ENCODE measurements at regions not wholly inside any gene's neighbourhood (a gene's known extent, or its start where the extent isn't known, plus 50 kb on each side); places are given as distances from the start of the nearest gene placed in this dataset.

DNA sequence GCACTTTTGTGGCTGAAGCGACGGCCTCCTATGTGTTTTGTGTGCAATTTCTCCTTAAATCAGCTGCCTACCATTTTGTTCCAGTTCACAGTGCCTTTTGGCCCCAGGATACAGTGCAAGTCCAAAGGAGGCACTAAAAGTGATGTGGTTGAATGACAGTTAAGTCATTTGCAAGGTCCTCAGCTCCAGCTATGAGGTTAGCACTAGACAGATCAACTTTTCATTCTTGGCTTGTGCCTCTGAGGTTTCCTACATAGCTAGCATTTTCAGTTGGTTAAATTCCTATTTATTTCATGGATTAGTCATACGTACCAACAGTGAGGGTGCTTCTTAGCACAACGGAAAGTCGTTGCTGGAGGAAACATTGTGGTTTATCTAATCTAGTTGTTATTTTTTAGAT lies 59.3 kb upstream of the NTPCR start (continued):
- no peak for TF ChIP-seq DNMT1 (CRISPR knock-in tag; IDR thresholded peaks at IDR 0.05)
- TF ChIP-seq, protein P1, sequence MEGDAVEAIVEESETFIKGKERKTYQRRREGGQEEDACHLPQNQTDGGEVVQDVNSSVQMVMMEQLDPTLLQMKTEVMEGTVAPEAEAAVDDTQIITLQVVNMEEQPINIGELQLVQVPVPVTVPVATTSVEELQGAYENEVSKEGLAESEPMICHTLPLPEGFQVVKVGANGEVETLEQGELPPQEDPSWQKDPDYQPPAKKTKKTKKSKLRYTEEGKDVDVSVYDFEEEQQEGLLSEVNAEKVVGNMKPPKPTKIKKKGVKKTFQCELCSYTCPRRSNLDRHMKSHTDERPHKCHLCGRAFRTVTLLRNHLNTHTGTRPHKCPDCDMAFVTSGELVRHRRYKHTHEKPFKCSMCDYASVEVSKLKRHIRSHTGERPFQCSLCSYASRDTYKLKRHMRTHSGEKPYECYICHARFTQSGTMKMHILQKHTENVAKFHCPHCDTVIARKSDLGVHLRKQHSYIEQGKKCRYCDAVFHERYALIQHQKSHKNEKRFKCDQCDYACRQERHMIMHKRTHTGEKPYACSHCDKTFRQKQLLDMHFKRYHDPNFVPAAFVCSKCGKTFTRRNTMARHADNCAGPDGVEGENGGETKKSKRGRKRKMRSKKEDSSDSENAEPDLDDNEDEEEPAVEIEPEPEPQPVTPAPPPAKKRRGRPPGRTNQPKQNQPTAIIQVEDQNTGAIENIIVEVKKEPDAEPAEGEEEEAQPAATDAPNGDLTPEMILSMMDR (CRISPR knock-in tag; IDR thresholded peaks at IDR 0.05), result no peak
- no peak for TF ChIP-seq ZSCAN31 (CRISPR knock-in tag; IDR thresholded peaks at IDR 0.05; ENCODE audit: low read depth)
- TF ChIP-seq ARID3A (IDR thresholded peaks at IDR 0.05; ENCODE audit: low read depth, low read length), result no peak
- TF ChIP-seq ZSCAN20 (CRISPR knock-in tag; IDR thresholded peaks at IDR 0.05; ENCODE audit: borderline replicate concordance), result no peak
- TF ChIP-seq, protein P2, sequence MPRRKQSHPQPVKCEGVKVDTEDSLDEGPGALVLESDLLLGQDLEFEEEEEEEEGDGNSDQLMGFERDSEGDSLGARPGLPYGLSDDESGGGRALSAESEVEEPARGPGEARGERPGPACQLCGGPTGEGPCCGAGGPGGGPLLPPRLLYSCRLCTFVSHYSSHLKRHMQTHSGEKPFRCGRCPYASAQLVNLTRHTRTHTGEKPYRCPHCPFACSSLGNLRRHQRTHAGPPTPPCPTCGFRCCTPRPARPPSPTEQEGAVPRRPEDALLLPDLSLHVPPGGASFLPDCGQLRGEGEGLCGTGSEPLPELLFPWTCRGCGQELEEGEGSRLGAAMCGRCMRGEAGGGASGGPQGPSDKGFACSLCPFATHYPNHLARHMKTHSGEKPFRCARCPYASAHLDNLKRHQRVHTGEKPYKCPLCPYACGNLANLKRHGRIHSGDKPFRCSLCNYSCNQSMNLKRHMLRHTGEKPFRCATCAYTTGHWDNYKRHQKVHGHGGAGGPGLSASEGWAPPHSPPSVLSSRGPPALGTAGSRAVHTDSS (CRISPR knock-in tag; conservative IDR thresholded peaks at IDR 0.05), result no peak

- Histone ChIP-seq H3K36me3 (replicated peaks in 1 of 2; ENCODE audit: control insufficient read depth in 1 of 2, insufficient read depth in 2 of 2, low read length in 2 of 2) (no peaks in the 10 kb centered on the region), H3K27me3 (ENCODE audit: control insufficient read depth in 1 of 2, insufficient read depth in 2 of 2, low read length in 2 of 2) (no peaks in the 10 kb centered on the region), H3K27ac (ENCODE audit: extremely low read length, insufficient read depth, low read length) (no peak overlapping the region), H3K4me3 (replicated peaks in 1 of 3; ENCODE audit: insufficient read depth in 1 of 3, low read depth in 2 of 3, low read length in 3 of 3) (no peak overlapping the region), H3K4me2 (ENCODE audit: low read depth, low read length) (no peak overlapping the region), H2AFZ (ENCODE audit: low read length) (no peak overlapping the region), H3K79me2 (ENCODE audit: insufficient read depth, low read length) (no peaks in the 10 kb centered on the region), H4K20me1 (ENCODE audit: insufficient read depth, low read length) (no peaks in the 10 kb centered on the region), H3K4me1 (ENCODE audit: insufficient read depth, low read length) (no peaks in the 10 kb centered on the region), H3K9ac (ENCODE audit: insufficient read depth, low read depth, low read length) (no peak overlapping the region), H3K9me3 (ENCODE audit: low read length) (no peaks in the 10 kb centered on the region)
- BruUV-seq (replicated peaks), result no TSS peak
- in situ Hi-C loops (cut with HindIII; ENCODE audit: extremely low pct_ligation_motif_present, low pct_unique_long_range_greater_than_20kb), result no loop called here
- intact Hi-C loops (cut with micrococcal nuclease; ENCODE audit: unreplicated experiment), result no loop called here
- FAIRE-seq, result no peak
- WGBS (ENCODE audit: low lambda C conversion rate), result 18% methylated on average over 6 of the region's 6 CpGs
- TF ChIP-seq ZNF720 (CRISPR knock-in tag; IDR thresholded peaks at IDR 0.05) (no peak), EHMT2 (IDR thresholded peaks at IDR 0.05; ENCODE audit: borderline replicate concordance, low read depth, low read length) (no peak), NCOA2 (CRISPR knock-in tag; IDR thresholded peaks at IDR 0.05) (no peak), NR2F6 (IDR thresholded peaks at IDR 0.05) (no peak), NR2F6 (CRISPR knock-in tag; IDR thresholded peaks at IDR 0.05) (no peak), ZNF17 (CRISPR knock-in tag; IDR thresholded peaks at IDR 0.05) (no peak), ZNF496 (CRISPR knock-in tag; IDR thresholded peaks at IDR 0.05; ENCODE audit: insufficient replicate concordance) (no peak)
- CTCF ChIA-PET (ENCODE audit: low intra/inter-chr PET ratio, low total read pairs), result no interaction called here
- ATAC-seq, result no peak
- POLR2A ChIA-PET, result no interaction called here
- no peak for DNase-seq (ENCODE audit: low spot score)
Observed at GRCh38 chr1:232891656-232892317, 58.6 kb upstream of the NTPCR start.
